ENCODE measurements at regions not wholly inside any gene's neighbourhood (a gene's known extent, or its start where the extent isn't known, plus 50 kb on each side); places are given as distances from the start of the nearest gene placed in this dataset.

DNA sequence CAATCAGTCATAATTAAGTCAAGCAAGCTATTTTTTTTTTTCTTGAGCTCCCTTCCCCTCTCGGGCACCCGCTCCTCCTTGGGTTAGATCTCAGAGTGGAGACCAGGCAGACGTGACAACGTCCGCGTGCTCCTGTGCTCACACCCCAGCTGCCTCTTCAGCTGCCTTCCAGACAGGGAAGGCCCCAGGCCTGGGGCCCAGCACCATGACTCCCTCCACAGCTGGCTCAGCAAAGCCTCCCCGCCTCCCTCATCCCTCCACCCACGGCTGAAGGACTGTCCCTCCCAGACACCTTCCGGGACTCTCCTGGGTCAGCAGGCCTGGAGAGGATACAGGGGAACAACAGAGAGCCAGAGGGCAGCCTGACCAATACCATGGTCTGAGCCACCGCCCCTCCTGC lies 87.9 kb upstream of the LINGO1 start:
- CTCF ChIA-PET, result interaction anchor here (1.4 kb wide), 1 partner anchor 61 kb away, joined by 3 read pairs; no protein-coding TSS in a partner anchor
- TF ChIP-seq BHLHE40 (IDR thresholded peaks at IDR 0.05; ENCODE audit: borderline replicate concordance) (no peak), FOXK2 (IDR thresholded peaks at IDR 0.05) (no peak), TARDBP (IDR thresholded peaks at IDR 0.05) (no peak), FOXA1 (IDR thresholded peaks at IDR 0.05) (no peak), ELF4 (IDR thresholded peaks at IDR 0.05) (no peak), ARNT (IDR thresholded peaks at IDR 0.05) (no peak), HDGF (IDR thresholded peaks at IDR 0.05; ENCODE audit: borderline replicate concordance) (no peak), CTBP1 (IDR thresholded peaks at IDR 0.05; ENCODE audit: borderline replicate concordance) (no peak), SUZ12 (IDR thresholded peaks at IDR 0.05) (no peak), ZNF384 (IDR thresholded peaks at IDR 0.05) (no peak), NFRKB (IDR thresholded peaks at IDR 0.05) (no peak), FOXM1 (IDR thresholded peaks at IDR 0.05; ENCODE audit: borderline replicate concordance) (no peak), L3MBTL2 (conservative IDR thresholded peaks at IDR 0.05) (no peak), LEF1 (IDR thresholded peaks at IDR 0.05; ENCODE audit: borderline replicate concordance) (no peak), SP1 (IDR thresholded peaks at IDR 0.05) (no peak)
- TF ChIP-seq, protein P1, sequence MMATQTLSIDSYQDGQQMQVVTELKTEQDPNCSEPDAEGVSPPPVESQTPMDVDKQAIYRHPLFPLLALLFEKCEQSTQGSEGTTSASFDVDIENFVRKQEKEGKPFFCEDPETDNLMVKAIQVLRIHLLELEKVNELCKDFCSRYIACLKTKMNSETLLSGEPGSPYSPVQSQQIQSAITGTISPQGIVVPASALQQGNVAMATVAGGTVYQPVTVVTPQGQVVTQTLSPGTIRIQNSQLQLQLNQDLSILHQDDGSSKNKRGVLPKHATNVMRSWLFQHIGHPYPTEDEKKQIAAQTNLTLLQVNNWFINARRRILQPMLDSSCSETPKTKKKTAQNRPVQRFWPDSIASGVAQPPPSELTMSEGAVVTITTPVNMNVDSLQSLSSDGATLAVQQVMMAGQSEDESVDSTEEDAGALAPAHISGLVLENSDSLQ (IDR thresholded peaks at IDR 0.05), result no peak
- DNase-seq (ENCODE audit: extremely low spot score), result no peak
- POLR2A ChIA-PET, result no interaction called here

DNA sequence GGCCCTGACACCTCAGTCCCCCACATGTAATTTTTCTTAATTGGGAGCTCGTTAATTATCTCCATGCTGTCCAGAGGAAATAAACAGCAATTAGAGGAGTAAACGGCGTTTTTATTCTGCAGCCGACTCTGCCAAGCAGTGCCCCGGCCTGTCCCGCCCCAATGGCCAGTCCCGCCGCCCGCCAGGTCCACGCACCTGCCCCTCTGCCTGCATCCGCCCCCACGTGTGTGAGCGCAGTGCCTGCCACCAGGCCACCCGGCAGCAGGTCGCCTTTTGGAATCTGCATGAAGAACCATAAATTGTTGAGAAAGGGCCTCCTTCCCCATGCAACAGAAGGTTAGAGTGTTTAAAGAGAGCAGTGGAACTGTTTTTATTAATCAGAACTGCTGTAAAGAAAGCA lies 87.5 kb upstream of the LINGO1 start:
- no peak for DNase-seq (ENCODE audit: extremely low spot score)
- ChIA-PET CTCF (interaction anchor here (1.4 kb wide), 1 partner anchor 61 kb away, joined by 3 read pairs; no protein-coding TSS in a partner anchor), POLR2A (no interaction called here)
- TF ChIP-seq HDGF (IDR thresholded peaks at IDR 0.05; ENCODE audit: borderline replicate concordance), result no peak
- TF ChIP-seq FOXA1 (IDR thresholded peaks at IDR 0.05), result no peak
- no peak for TF ChIP-seq SP1 (IDR thresholded peaks at IDR 0.05)

DNA sequence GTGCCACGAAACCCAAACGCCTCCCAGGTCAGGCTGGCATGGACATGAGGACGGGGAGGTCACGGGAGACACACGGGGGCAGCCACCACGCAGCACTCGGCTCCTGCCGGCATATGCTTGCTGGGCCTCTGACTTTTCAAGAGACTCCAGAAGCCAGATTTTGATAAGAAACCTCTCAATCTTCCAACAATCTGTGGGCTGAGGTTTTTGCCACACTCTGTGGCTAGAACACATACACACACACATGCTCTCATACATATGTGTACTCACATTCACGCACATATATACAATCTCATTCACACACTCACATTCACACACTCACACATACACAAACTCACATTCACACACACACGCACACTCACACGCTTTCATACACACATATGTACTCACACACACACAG lies 86.7 kb upstream of the LINGO1 start:
- TF ChIP-seq L3MBTL2 (conservative IDR thresholded peaks at IDR 0.05), result no peak
- TF ChIP-seq ZNF384 (IDR thresholded peaks at IDR 0.05), result no peak
- TF ChIP-seq, protein P1 (IDR thresholded peaks at IDR 0.05), result no peak
- TF ChIP-seq HDGF (IDR thresholded peaks at IDR 0.05; ENCODE audit: borderline replicate concordance), result no peak
- no peak for DNase-seq (ENCODE audit: extremely low spot score)
- ChIA-PET CTCF (no interaction called here), POLR2A (no interaction called here)

DNA sequence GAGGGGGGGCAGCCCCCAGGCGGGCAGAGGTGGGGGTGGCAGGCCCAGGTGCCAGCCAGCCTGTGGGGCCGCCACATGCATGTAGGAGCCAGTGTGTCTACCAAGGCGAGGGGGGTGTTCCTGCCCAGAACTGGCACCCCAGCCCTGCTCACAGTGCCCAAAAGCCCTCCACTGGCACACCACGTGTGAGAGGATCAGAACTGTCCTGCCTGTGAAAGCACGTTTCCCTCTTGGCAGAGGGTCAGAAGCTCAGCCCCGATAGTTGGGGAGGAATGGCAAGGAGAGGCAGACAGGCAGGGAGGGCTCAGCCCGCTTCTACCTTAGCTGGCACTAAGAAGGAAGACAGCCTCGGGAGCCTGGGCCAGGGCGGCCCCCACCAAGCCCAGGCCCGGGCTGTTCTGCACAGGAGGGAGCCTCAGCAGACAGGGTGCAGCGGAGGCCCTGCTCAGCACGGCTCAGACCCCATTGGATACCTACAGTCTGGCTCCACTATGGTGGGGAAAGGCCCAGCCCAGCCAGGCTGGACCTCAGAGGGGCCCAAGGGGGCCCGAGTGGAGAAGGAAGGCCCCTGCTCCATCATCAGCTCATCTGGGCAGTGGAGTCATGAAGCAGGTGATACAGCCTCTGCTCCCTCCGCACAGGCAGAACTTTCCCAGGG lies 84.8 kb upstream of the LINGO1 start:
- DNase-seq (ENCODE audit: extremely low spot score), result no peak
- CTCF ChIA-PET, result interaction anchor here (0.6 kb wide), 1 partner anchor 1794 kb away, joined by 3 read pairs; no protein-coding TSS in a partner anchor
- TF ChIP-seq LEF1 (IDR thresholded peaks at IDR 0.05; ENCODE audit: borderline replicate concordance), result no peak
- TF ChIP-seq ELF4 (IDR thresholded peaks at IDR 0.05), result no peak
- no peak for TF ChIP-seq HDGF (IDR thresholded peaks at IDR 0.05; ENCODE audit: borderline replicate concordance)
- TF ChIP-seq ZNF384 (IDR thresholded peaks at IDR 0.05), result no peak
- TF ChIP-seq FOXK2 (IDR thresholded peaks at IDR 0.05), result no peak
- no peak for TF ChIP-seq NFRKB (IDR thresholded peaks at IDR 0.05)
- TF ChIP-seq SP1 (IDR thresholded peaks at IDR 0.05), result no peak
- POLR2A ChIA-PET, result no interaction called here

DNA sequence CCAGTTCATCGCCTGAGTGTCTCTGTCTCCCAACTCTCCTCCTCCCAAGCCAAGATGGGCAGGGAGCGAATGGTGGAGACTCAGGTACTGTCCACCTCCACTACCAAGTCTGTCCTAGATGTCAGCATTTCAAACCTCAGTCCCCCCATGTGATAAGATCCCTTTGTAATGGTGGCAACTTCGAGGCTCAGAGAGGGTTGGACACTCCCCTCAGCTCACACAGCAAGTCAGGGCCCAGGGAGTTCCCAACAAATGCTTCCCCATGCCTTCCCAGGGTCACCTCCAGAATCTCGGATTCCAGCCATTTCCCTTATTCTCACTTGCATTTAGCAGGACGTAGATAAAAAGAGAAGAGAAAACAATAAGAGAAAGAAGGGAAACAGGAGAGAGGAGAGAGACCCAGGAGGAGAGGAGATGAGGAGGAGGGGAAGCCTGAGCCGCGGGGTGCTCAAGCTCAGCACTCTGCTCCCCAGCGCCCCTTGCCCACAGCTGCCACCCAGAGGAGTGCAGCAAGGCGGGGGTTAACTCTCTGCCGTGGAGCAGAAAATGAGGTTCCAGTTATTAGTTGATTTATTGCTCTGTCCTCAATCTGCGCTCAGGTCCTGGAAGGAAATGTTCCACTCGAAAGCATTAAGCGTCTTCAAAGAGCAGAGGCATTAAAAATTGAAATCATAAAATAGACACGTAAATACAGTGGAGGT lies 84.1 kb upstream of the LINGO1 start:
- CTCF ChIA-PET, result interaction anchor here (0.6 kb wide), 1 partner anchor 1793 kb away, joined by 3 read pairs; no protein-coding TSS in a partner anchor
- POLR2A ChIA-PET, result no interaction called here
- TF ChIP-seq FOXK2 (IDR thresholded peaks at IDR 0.05), result no peak
- TF ChIP-seq ZNF384 (IDR thresholded peaks at IDR 0.05), result no peak
- TF ChIP-seq LEF1 (IDR thresholded peaks at IDR 0.05; ENCODE audit: borderline replicate concordance), result no peak
- no peak for TF ChIP-seq HDGF (IDR thresholded peaks at IDR 0.05; ENCODE audit: borderline replicate concordance)
- TF ChIP-seq SUZ12 (IDR thresholded peaks at IDR 0.05), result no peak
- TF ChIP-seq BHLHE40 (IDR thresholded peaks at IDR 0.05; ENCODE audit: borderline replicate concordance), result no peak
- TF ChIP-seq TARDBP (IDR thresholded peaks at IDR 0.05), result no peak
- TF ChIP-seq CTBP1 (IDR thresholded peaks at IDR 0.05; ENCODE audit: borderline replicate concordance), result no peak
- TF ChIP-seq FOXA1 (IDR thresholded peaks at IDR 0.05), result no peak
- TF ChIP-seq SP1 (IDR thresholded peaks at IDR 0.05), result no peak
- TF ChIP-seq NFRKB (IDR thresholded peaks at IDR 0.05), result no peak
- no peak for TF ChIP-seq ELF4 (IDR thresholded peaks at IDR 0.05)
- TF ChIP-seq, protein P1 (IDR thresholded peaks at IDR 0.05), result no peak
- TF ChIP-seq ARNT (IDR thresholded peaks at IDR 0.05), result no peak
- no peak for DNase-seq (ENCODE audit: extremely low spot score)

DNA sequence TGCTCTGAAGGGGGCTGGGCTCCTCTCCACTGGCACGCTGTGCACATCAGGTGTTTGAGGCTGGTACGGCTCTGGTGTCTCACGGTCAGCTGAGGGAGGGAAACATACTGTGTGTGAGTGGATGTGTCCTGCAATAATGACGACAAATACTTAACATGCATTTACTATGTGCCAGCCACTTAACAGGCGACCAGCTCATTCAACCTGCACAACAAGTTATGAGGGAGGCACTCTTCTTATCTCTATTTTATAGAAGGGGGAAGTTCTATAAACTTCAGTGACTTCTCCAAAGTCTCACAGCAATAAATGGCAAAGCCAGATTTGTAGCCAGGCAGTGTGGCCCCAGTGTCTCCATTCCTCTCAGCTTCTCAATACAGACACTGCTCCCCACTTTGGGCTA lies 83.1 kb upstream of the LINGO1 start:
- POLR2A ChIA-PET, result no interaction called here
- no peak for DNase-seq (ENCODE audit: extremely low spot score)
- CTCF ChIA-PET, result interaction anchor here (1.2 kb wide), 1 partner anchor 19 kb away, joined by 3 read pairs; no protein-coding TSS in a partner anchor
- TF ChIP-seq ELF4 (IDR thresholded peaks at IDR 0.05) (no peak), TARDBP (IDR thresholded peaks at IDR 0.05) (no peak), FOXM1 (IDR thresholded peaks at IDR 0.05; ENCODE audit: borderline replicate concordance) (no peak), CTBP1 (IDR thresholded peaks at IDR 0.05; ENCODE audit: borderline replicate concordance) (no peak), SUZ12 (IDR thresholded peaks at IDR 0.05) (no peak), ARNT (IDR thresholded peaks at IDR 0.05) (no peak), FOXA1 (IDR thresholded peaks at IDR 0.05) (no peak)
- TF ChIP-seq, protein P1 (IDR thresholded peaks at IDR 0.05), result no peak

Measured in HEK293T (cell line).